HG03469 (cell line): ENCODE measurements at regions not wholly inside any gene's neighbourhood (a gene's known extent, or its start where the extent isn't known, plus 50 kb on each side); places are given as distances from the start of the nearest gene placed in this dataset.
"Not testable (repeated sequence)": the region's sequence is repeated elsewhere in the genome, so short reads cannot be mapped to it uniquely, and the experiment has no call there.

ENCODE experiments used
- ATAC-seq: cut with Tn5 transposase; IDR thresholded peaks from one replicate; pipeline ENCODE4 v1.9.1; 2021; ENCODE audit warnings: mild to moderate bottlenecking, moderate library complexity, moderate number of reproducible peaks; ENCODE audit not compliant: unreplicated experiment

DNA sequence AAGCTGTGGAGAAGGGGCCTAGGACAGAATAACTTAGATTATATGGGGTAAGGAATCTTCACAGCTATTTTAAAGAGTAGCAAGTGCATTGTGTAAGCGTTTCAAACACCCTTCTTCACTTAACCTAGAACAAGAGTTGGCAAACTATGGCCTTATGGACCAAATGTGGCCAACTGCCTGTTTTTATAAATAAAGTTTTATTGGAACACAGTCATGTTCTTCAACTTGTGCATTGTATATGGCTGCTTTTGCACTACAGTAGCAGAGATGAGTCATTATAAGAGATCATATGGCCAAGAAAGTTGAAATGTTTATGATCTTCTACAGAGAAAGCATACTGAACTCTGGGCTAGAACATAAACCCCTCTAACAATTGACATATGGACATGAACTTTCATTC, 187.8 kb downstream of the ETV1 start:
- ATAC-seq, result no peak

GRCh38 chr7:13802651-13803050, 186.8 kb downstream of the ETV1 start:
- no peak for ATAC-seq

- ATAC-seq, result no peak
Measured at GRCh38 chr7:13803134-13803533, 186.3 kb downstream of the ETV1 start.

- ATAC-seq, result not testable (repeated sequence)
Measured at GRCh38 chr7:13806089-13806867, 183.2 kb downstream of the ETV1 start.

GRCh38 chr7:13817230-13817629, 172.2 kb downstream of the ETV1 start:
- ATAC-seq, result not testable (repeated sequence)

- ATAC-seq, result no peak
Measured at GRCh38 chr7:13821152-13821787, 168.2 kb downstream of the ETV1 start.

- ATAC-seq, result no peak
Measured at GRCh38 chr7:13822678-13823077, 166.8 kb downstream of the ETV1 start.

DNA sequence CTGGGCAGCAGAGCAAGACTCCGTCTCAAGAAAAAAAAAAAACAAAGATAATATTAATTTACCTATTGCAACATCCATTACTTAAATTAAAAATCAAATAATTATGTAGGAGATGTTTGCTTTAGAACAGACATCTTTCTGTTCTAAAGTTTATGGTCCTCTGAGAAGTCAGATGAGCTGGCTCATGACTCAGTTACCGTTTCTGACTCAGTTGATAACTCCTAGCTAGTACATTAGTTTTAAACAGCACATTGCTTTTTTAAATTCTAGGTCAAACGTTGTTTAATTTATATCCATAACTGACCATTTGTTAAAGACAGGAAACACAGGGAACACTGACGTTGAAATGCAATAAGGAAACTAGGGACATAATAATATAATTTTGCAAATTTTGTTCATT, 162.7 kb downstream of the ETV1 start:
- ATAC-seq, result no peak

GRCh38 chr7:13827716-13828115, 161.8 kb downstream of the ETV1 start:
- no peak for ATAC-seq

- no peak for ATAC-seq
Measured at GRCh38 chr7:13829231-13829630, 160.2 kb downstream of the ETV1 start.

DNA sequence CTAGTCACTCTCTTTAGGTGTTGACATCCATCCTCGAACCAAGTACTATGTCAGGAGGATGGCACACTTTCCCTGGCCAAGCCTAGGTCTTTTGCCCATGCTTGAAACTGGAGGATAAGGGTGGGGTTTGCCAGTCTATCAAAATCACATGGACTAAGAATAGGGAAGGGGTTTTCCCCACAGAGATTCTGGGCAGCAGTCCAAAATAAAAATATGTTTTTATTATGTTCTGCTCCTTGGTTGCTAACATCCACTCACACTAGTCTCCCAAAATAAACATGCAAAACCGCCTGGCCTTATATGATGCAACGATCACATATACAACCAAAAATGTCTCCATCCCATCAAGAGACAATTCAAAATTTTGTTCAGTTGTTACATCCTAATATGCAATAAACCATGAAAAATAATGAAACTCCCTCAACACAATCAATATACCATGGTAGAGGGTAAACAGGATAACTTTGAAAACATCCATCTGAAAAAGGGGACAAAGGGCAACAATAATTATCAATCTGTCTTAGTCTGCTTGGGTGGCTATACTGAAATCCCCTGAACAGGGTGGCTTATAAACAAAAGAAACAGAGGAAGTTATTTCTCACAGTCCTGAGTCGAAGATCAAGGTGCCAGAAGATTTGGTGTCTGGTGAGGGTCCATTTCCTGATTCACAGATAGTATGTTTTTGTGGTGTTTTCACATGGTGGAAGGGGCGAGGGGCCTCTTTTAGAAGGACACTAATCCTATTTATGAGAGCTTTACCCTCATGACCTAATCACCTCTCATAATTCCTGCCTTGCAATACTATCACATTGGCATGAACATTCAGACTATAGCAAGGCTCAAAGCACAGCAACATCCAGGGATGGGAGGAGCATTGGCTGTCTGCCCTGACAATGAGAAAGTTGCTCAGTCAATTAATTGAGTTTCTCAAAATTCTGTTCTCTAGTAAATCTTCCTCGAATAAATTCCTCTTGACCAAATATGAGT, 159.3 kb downstream of the ETV1 start:
- no peak for ATAC-seq

GRCh38 chr7:13832346-13832745, 157.1 kb downstream of the ETV1 start:
- no peak for ATAC-seq

DNA sequence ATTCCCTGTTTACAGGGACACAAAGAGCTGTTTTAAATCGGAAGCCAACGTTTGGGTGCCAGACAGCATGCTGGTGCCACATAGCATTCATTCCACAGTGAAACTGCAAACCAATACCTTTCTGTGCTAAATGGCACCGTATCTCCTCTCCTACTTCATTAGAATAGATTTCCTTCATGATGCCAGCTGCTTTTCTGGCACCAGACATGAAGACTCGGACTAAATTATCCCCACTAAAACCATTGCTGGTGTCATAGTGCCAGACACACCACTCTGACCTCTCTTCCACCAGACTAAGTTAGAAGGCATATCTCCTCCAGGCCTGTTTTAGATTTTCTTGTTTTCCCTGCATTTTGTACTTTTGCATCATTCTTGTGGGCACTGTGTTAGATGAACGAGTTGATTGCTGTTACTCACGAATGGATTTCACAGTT, 155.1 kb downstream of the ETV1 start:
- no peak for ATAC-seq

- ATAC-seq, result no peak
Measured at GRCh38 chr7:13835442-13835841, 154.0 kb downstream of the ETV1 start.

GRCh38 chr7:13839063-13839462, 150.4 kb downstream of the ETV1 start:
- no peak for ATAC-seq
